Neural cell (in vitro differentiated cells): ENCODE measurements at regions not wholly inside any gene's neighbourhood (a gene's known extent, or its start where the extent isn't known, plus 50 kb on each side); places are given as distances from the start of the nearest gene placed in this dataset.

Experiments
- H2AFZ ChIP-seq: fragments of 200-600, 300-800 bp; sonication (generic), shearing (Covaris generic); 2 replicates; pipeline ENCODE4 v1.6.0; 2014; ENCODE audit warnings: low read depth, mild to moderate bottlenecking, antibody characterized with exemption, low read length, moderate library complexity
- H3F3A ChIP-seq: fragments of 200-600 bp; shearing (Covaris generic); 2 replicates; pipeline ENCODE4 v1.6.1; 2016; ENCODE audit warnings: mild to moderate bottlenecking, moderate library complexity, mixed read lengths, antibody characterized with exemption, low read length; ENCODE audit not compliant: insufficient read depth, poor library complexity, severe bottlenecking
- H3K27ac ChIP-seq: fragments of 200-600, 300-800 bp; sonication (generic), shearing (Covaris generic); 2 replicates; pipeline ENCODE4 v1.5.1; 2014; ENCODE audit warnings: mild to moderate bottlenecking, low read length, moderate library complexity
- H3K27me3 ChIP-seq: fragments of 300-800, 200-600 bp; sonication (generic), shearing (Covaris generic); 2 replicates; pipeline ENCODE4 v1.6.0; 2014; ENCODE audit warnings: mild to moderate bottlenecking, low read depth, low read length, moderate library complexity; ENCODE audit not compliant: insufficient read depth
- H3K36me3 ChIP-seq: fragments of 300-800, 200-600 bp; sonication (generic), shearing (Covaris generic); 2 replicates; pipeline ENCODE4 v1.5.1; 2014; ENCODE audit warnings: mild to moderate bottlenecking, antibody characterized with exemption, low read length, moderate library complexity; ENCODE audit not compliant: insufficient read depth
- H3K4me2 ChIP-seq: fragments of 300-800, 200-600 bp; sonication (generic), shearing (Covaris generic); 2 replicates; pipeline ENCODE4 v1.6.0; 2014; ENCODE audit warnings: mild to moderate bottlenecking, low read length
- H3K4me3 ChIP-seq: fragments of 300-800, 200-600 bp; sonication (generic), shearing (Covaris generic); 2 replicates; pipeline ENCODE4 v1.5.1; 2014; ENCODE audit warnings: mild to moderate bottlenecking, low read length, moderate library complexity
- H3K79me2 ChIP-seq: fragments of 200-600 bp; shearing (Covaris generic); replicated peaks from 2 replicates; pipeline ENCODE4 v1.6.0; 2014; ENCODE audit warnings: mild to moderate bottlenecking, low read length, moderate library complexity; ENCODE audit not compliant: insufficient read depth
- H3K9ac ChIP-seq: fragments of 300-800, 200-600 bp; sonication (generic), shearing (Covaris generic); 2 replicates; pipeline ENCODE4 v1.6.1; 2016; ENCODE audit warnings: mild to moderate bottlenecking, low read length, mixed read lengths
- H3K9me2 ChIP-seq: fragments of 200-600 bp; shearing (Covaris generic); 2 replicates; pipeline ENCODE4 v1.6.1; 2016; ENCODE audit warnings: mild to moderate bottlenecking, low read length, mixed read lengths; ENCODE audit not compliant: insufficient read depth
- H3K9me3 ChIP-seq: fragments of 200-600, 300-800 bp; sonication (generic), shearing (Covaris generic); 2 replicates; pipeline ENCODE4 v1.6.1; 2016; ENCODE audit warnings: mild to moderate bottlenecking, mixed run types, low read length, moderate library complexity, mixed read lengths
- H4K20me1 ChIP-seq: fragments of 200-600 bp; shearing (Covaris generic); 2 replicates; pipeline ENCODE4 v1.6.1; 2016; ENCODE audit warnings: mild to moderate bottlenecking, mixed run types; ENCODE audit not compliant: insufficient read depth
- CTCF ChIP-seq: fragments of 450-650 bp; IDR thresholded peaks from 2 replicates; pipeline ENCODE4 v1.5.1; 2014; ENCODE audit warnings: antibody characterized with exemption, mild to moderate bottlenecking, moderate library complexity; ENCODE audit not compliant: poor library complexity, severe bottlenecking
- EP300 ChIP-seq: fragments of 450-650 bp; conservative IDR thresholded peaks from 2 replicates; pipeline ENCODE4 v1.6.1; 2014; ENCODE audit warnings: antibody characterized with exemption, mild to moderate bottlenecking, moderate library complexity; ENCODE audit not compliant: poor library complexity, severe bottlenecking
- EZH2 ChIP-seq: fragments of 200-600, 300-800 bp; shearing (Covaris generic), sonication (generic); IDR thresholded peaks from 2 replicates; pipeline ENCODE4 v1.6.1; 2014; ENCODE audit warnings: antibody characterized with exemption, low read length, borderline replicate concordance, mild to moderate bottlenecking; ENCODE audit not compliant: insufficient read depth, poor library complexity, severe bottlenecking
- MXI1 ChIP-seq: fragments of 450-650 bp; conservative IDR thresholded peaks from 2 replicates; pipeline ENCODE4 v1.6.1; 2014; ENCODE audit warnings: antibody characterized with exemption, mild to moderate bottlenecking; ENCODE audit not compliant: poor library complexity, severe bottlenecking
- POLR2AphosphoS5 ChIP-seq: IDR thresholded peaks from 2 replicates; pipeline ENCODE4 v1.6.1; 2012
- RAD21 ChIP-seq: fragments of 450-650 bp; conservative IDR thresholded peaks from 2 replicates; pipeline ENCODE4 v1.6.1; 2014; ENCODE audit warnings: antibody characterized with exemption, mild to moderate bottlenecking, moderate library complexity
- SMC3 ChIP-seq: fragments of 450-650 bp; conservative IDR thresholded peaks from 2 replicates; pipeline ENCODE4 v1.6.1; 2014; ENCODE audit warnings: antibody characterized with exemption, mild to moderate bottlenecking, moderate library complexity; ENCODE audit not compliant: poor library complexity
- TAF1 ChIP-seq: IDR thresholded peaks from 2 replicates; pipeline ENCODE4 v1.6.1; 2012; ENCODE audit warnings: low read depth
- TF ChIP-seq, protein P1 (sequence below): IDR thresholded peaks from 2 replicates; pipeline ENCODE4 v1.6.1; 2012; ENCODE audit warnings: borderline replicate concordance

- H3K9me3 ChIP-seq: no peaks in the 10 kb centered on the region
- H3K27ac ChIP-seq: peak overlapping the region; percentile 15
- no peak overlapping the region for H3K9ac ChIP-seq
- H3K4me2 ChIP-seq: no peak overlapping the region
- peak overlapping the region; percentile 22 for H3K4me3 ChIP-seq
- TF ChIP-seq RAD21 (no peak), EZH2 (no peak), MXI1 (no peak), SMC3 (no peak), POLR2AphosphoS5 (no peak), TAF1 (no peak), EP300 (no peak), CTCF (no peak)
- TF ChIP-seq, protein P1, sequence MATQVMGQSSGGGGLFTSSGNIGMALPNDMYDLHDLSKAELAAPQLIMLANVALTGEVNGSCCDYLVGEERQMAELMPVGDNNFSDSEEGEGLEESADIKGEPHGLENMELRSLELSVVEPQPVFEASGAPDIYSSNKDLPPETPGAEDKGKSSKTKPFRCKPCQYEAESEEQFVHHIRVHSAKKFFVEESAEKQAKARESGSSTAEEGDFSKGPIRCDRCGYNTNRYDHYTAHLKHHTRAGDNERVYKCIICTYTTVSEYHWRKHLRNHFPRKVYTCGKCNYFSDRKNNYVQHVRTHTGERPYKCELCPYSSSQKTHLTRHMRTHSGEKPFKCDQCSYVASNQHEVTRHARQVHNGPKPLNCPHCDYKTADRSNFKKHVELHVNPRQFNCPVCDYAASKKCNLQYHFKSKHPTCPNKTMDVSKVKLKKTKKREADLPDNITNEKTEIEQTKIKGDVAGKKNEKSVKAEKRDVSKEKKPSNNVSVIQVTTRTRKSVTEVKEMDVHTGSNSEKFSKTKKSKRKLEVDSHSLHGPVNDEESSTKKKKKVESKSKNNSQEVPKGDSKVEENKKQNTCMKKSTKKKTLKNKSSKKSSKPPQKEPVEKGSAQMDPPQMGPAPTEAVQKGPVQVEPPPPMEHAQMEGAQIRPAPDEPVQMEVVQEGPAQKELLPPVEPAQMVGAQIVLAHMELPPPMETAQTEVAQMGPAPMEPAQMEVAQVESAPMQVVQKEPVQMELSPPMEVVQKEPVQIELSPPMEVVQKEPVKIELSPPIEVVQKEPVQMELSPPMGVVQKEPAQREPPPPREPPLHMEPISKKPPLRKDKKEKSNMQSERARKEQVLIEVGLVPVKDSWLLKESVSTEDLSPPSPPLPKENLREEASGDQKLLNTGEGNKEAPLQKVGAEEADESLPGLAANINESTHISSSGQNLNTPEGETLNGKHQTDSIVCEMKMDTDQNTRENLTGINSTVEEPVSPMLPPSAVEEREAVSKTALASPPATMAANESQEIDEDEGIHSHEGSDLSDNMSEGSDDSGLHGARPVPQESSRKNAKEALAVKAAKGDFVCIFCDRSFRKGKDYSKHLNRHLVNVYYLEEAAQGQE: no peak
- H3K27me3 ChIP-seq: no peaks in the 10 kb centered on the region
- no peaks in the 10 kb centered on the region for H3K36me3 ChIP-seq
- H3K9me2 ChIP-seq: no peaks in the 10 kb centered on the region
- H3F3A ChIP-seq: no peaks in the 10 kb centered on the region
- no peaks in the 10 kb centered on the region for H4K20me1 ChIP-seq
- H2AFZ ChIP-seq: no peak overlapping the region
- no peaks in the 10 kb centered on the region for H3K79me2 ChIP-seq
Measured at GRCh38 chr5:4639946-4640345, 500.2 kb upstream of the ADAMTS16 start.

GRCh38 chr5:4640795-4641194 lies 499.3 kb upstream of the ADAMTS16 start:
- no peak overlapping the region for H3K27ac ChIP-seq
- no peak overlapping the region for H3K4me2 ChIP-seq
- no peak overlapping the region for H3K4me3 ChIP-seq
- no peaks in the 10 kb centered on the region for H3F3A ChIP-seq
- TF ChIP-seq SMC3 (peak; percentile 17), EZH2 (no peak), RAD21 (peak; percentile 56), MXI1 (no peak), CTCF (peak; percentile 49), TAF1 (no peak), POLR2AphosphoS5 (no peak)
- TF ChIP-seq, protein P1: no peak
- no peaks in the 10 kb centered on the region for H4K20me1 ChIP-seq
- H3K9me3 ChIP-seq: no peaks in the 10 kb centered on the region
- H2AFZ ChIP-seq: no peak overlapping the region
- no peaks in the 10 kb centered on the region for H3K27me3 ChIP-seq
- no peaks in the 10 kb centered on the region for H3K9me2 ChIP-seq
- no peak overlapping the region for H3K9ac ChIP-seq
- H3K79me2 ChIP-seq: no peaks in the 10 kb centered on the region
- H3K36me3 ChIP-seq: no peaks in the 10 kb centered on the region
